ENCODE measurements at regions not wholly inside any gene's neighbourhood (a gene's known extent, or its start where the extent isn't known, plus 50 kb on each side); places are given as distances from the start of the nearest gene placed in this dataset.

GRCh38 chr3:61450866-61451265 is 110.5 kb upstream of the PTPRG start:
- ChIA-PET POLR2A (ENCODE audit: low non-redundant PET) (no interaction called here), CTCF (no interaction called here)
- Histone ChIP-seq H3K4me3 (ENCODE audit: low read depth, low read length, poor library complexity, severe bottlenecking) (no peak overlapping the region), H3K4me1 (ENCODE audit: insufficient read depth, low read length, poor library complexity, severe bottlenecking) (no peaks in the 10 kb centered on the region), H3K36me3 (ENCODE audit: insufficient read depth, low read length, poor library complexity, severe bottlenecking) (no peaks in the 10 kb centered on the region), H3K27ac (ENCODE audit: low read depth, low read length, poor library complexity, severe bottlenecking) (no peak overlapping the region), H3K9me3 (ENCODE audit: low read depth, low read length, poor library complexity, severe bottlenecking) (no peaks in the 10 kb centered on the region), H3K27me3 (replicated peaks; ENCODE audit: insufficient read depth, low read depth, low read length, poor library complexity) (no peaks in the 10 kb centered on the region)
- DNase-seq (ENCODE audit: low spot score) = no peak
- BruUV-seq (replicated peaks) = no TSS peak
- intact Hi-C loops (cut with micrococcal nuclease; ENCODE audit: unreplicated experiment) = no loop called here
- TF ChIP-seq, protein P1, sequence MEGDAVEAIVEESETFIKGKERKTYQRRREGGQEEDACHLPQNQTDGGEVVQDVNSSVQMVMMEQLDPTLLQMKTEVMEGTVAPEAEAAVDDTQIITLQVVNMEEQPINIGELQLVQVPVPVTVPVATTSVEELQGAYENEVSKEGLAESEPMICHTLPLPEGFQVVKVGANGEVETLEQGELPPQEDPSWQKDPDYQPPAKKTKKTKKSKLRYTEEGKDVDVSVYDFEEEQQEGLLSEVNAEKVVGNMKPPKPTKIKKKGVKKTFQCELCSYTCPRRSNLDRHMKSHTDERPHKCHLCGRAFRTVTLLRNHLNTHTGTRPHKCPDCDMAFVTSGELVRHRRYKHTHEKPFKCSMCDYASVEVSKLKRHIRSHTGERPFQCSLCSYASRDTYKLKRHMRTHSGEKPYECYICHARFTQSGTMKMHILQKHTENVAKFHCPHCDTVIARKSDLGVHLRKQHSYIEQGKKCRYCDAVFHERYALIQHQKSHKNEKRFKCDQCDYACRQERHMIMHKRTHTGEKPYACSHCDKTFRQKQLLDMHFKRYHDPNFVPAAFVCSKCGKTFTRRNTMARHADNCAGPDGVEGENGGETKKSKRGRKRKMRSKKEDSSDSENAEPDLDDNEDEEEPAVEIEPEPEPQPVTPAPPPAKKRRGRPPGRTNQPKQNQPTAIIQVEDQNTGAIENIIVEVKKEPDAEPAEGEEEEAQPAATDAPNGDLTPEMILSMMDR (conservative IDR thresholded peaks at IDR 0.05; ENCODE audit: low read depth, low read length) = no peak
- no peak for TF ChIP-seq EZH2 (IDR thresholded peaks at IDR 0.05; ENCODE audit: borderline replicate concordance, low read depth, low read length, poor library complexity, severe bottlenecking)

DNA sequence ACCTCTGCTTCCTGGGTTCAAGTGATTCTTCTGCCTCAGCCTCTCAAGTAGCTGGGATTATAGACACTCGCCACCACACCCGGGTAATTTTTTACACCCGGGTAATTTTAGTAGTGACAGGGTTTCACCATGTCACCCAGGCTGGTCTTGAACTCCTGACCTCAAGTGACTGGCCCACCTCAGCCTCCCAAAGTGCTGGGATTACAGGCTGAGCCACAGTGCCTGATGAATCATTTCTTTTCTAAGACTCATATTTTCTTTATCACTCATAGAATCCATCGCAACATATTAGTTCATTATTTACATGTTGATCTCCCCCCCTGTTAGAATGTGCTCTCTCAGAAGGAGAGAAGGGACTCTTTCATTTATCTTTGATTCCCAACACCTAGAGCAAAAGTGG is 109.5 kb upstream of the PTPRG start:
- Histone ChIP-seq H3K4me3 (ENCODE audit: low read depth, low read length, poor library complexity, severe bottlenecking) (no peak overlapping the region), H3K36me3 (ENCODE audit: insufficient read depth, low read length, poor library complexity, severe bottlenecking) (no peaks in the 10 kb centered on the region), H3K4me1 (ENCODE audit: insufficient read depth, low read length, poor library complexity, severe bottlenecking) (no peaks in the 10 kb centered on the region), H3K27ac (ENCODE audit: low read depth, low read length, poor library complexity, severe bottlenecking) (no peak overlapping the region), H3K27me3 (replicated peaks; ENCODE audit: insufficient read depth, low read depth, low read length, poor library complexity) (no peaks in the 10 kb centered on the region), H3K9me3 (ENCODE audit: low read depth, low read length, poor library complexity, severe bottlenecking) (no peaks in the 10 kb centered on the region)
- CTCF ChIA-PET = no interaction called here
- BruUV-seq (replicated peaks) = no TSS peak
- POLR2A ChIA-PET (ENCODE audit: low non-redundant PET) = no interaction called here
- intact Hi-C loops (cut with micrococcal nuclease; ENCODE audit: unreplicated experiment) = no loop called here
- DNase-seq (ENCODE audit: low spot score) = no peak
- no peak for TF ChIP-seq EZH2 (IDR thresholded peaks at IDR 0.05; ENCODE audit: borderline replicate concordance, low read depth, low read length, poor library complexity, severe bottlenecking)
- TF ChIP-seq, protein P1 (conservative IDR thresholded peaks at IDR 0.05; ENCODE audit: low read depth, low read length) = no peak

DNA sequence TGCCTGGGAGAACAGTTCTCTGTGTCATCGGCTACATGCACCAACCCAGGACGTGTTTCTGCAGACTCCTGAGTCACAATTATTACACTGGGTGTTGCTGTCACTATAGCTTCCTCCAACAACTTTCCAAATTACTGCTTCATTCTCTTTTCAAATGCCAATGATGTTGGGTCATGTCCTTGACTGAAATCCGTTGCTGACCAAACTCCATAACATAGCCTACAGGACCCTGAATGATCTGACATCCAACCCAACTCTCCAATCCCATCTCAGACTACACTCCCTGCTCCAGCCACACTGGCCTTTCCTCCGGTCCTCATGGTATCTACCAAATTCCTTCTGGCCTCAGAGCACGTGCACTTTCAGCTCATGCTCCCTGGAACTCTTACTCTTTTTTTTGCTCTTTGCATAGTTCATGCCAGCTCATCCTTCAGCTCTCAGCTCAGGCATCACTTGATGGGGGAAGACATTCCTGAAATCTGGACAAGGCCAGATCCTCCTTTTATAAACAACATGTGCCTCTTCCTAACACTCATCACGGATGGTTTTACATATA is 108.8 kb upstream of the PTPRG start:
- ChIA-PET CTCF (no interaction called here), POLR2A (ENCODE audit: low non-redundant PET) (no interaction called here)
- DNase-seq (ENCODE audit: low spot score) = no peak
- no peaks in the 10 kb centered on the region for H3K36me3 ChIP-seq (ENCODE audit: insufficient read depth, low read length, poor library complexity, severe bottlenecking)
- no peak overlapping the region for H3K27ac ChIP-seq (ENCODE audit: low read depth, low read length, poor library complexity, severe bottlenecking)
- TF ChIP-seq, protein P1 (conservative IDR thresholded peaks at IDR 0.05; ENCODE audit: low read depth, low read length) = no peak
- no peak for TF ChIP-seq EZH2 (IDR thresholded peaks at IDR 0.05; ENCODE audit: borderline replicate concordance, low read depth, low read length, poor library complexity, severe bottlenecking)
- no peak overlapping the region for H3K4me3 ChIP-seq (ENCODE audit: low read depth, low read length, poor library complexity, severe bottlenecking)
- no peaks in the 10 kb centered on the region for H3K4me1 ChIP-seq (ENCODE audit: insufficient read depth, low read length, poor library complexity, severe bottlenecking)
- intact Hi-C loops (cut with micrococcal nuclease; ENCODE audit: unreplicated experiment) = no loop called here
- no peaks in the 10 kb centered on the region for H3K9me3 ChIP-seq (ENCODE audit: low read depth, low read length, poor library complexity, severe bottlenecking)
- BruUV-seq (replicated peaks) = no TSS peak
- no peaks in the 10 kb centered on the region for H3K27me3 ChIP-seq (replicated peaks; ENCODE audit: insufficient read depth, low read depth, low read length, poor library complexity)

Measured in A673 (cell line).